ENCODE measurements at regions not wholly inside any gene's neighbourhood (a gene's known extent, or its start where the extent isn't known, plus 50 kb on each side); places are given as distances from the start of the nearest gene placed in this dataset.
"Not testable (repeated sequence)": the region's sequence is repeated elsewhere in the genome, so short reads cannot be mapped to it uniquely, and the experiment has no call there.

- not testable (repeated sequence) for DNase-seq (ENCODE audit: low read depth)
Observed at GRCh38 chr3:14272959-14273560, 94.4 kb downstream of the LSM3 start.

- no peak for DNase-seq (ENCODE audit: low read depth)
Observed at GRCh38 chr3:14273901-14274611, 95.4 kb downstream of the LSM3 start.

GRCh38 chr3:14274612-14274936 lies 96.0 kb downstream of the LSM3 start:
- no peak for DNase-seq (ENCODE audit: low read depth)

GRCh38 chr3:14274999-14275961 lies 96.7 kb downstream of the LSM3 start:
- DNase-seq (ENCODE audit: low read depth), result no peak

GRCh38 chr3:14275962-14276909 lies 97.6 kb downstream of the LSM3 start:
- no peak for DNase-seq (ENCODE audit: low read depth)

- no peak for DNase-seq (ENCODE audit: low read depth)
Observed at GRCh38 chr3:14277557-14277956, 98.9 kb downstream of the LSM3 start.

GRCh38 chr3:14278265-14278798 lies 99.7 kb downstream of the LSM3 start:
- no peak for DNase-seq (ENCODE audit: low read depth)

- DNase-seq (ENCODE audit: low read depth), result no peak
Observed at GRCh38 chr3:14278799-14279625, 100.4 kb downstream of the LSM3 start.

- no peak for DNase-seq (ENCODE audit: low read depth)
Observed at GRCh38 chr3:14279626-14280061, 101.0 kb downstream of the LSM3 start.

- DNase-seq (ENCODE audit: low read depth), result no peak
Observed at GRCh38 chr3:14280326-14280725, 101.7 kb downstream of the LSM3 start.

- no peak for DNase-seq (ENCODE audit: low read depth)
Observed at GRCh38 chr3:14281053-14281452, 102.4 kb downstream of the LSM3 start.

- DNase-seq (ENCODE audit: low read depth), result no peak
Observed at GRCh38 chr3:14282001-14282705, 103.5 kb downstream of the LSM3 start.

- no peak for DNase-seq (ENCODE audit: low read depth)
Observed at GRCh38 chr3:14282706-14283075, 104.1 kb downstream of the LSM3 start.

- no peak for DNase-seq (ENCODE audit: low read depth)
Observed at GRCh38 chr3:14283092-14283812, 104.6 kb downstream of the LSM3 start.

- no peak for DNase-seq (ENCODE audit: low read depth)
Observed at GRCh38 chr3:14283813-14284438, 105.3 kb downstream of the LSM3 start.

- DNase-seq (ENCODE audit: low read depth), result no peak
Observed at GRCh38 chr3:14284694-14285547, 106.3 kb downstream of the LSM3 start.

- no peak for DNase-seq (ENCODE audit: low read depth)
Observed at GRCh38 chr3:14285548-14285925, 106.9 kb downstream of the LSM3 start.

All from activated T-cell treated with anti-CD3 and anti-CD28 coated beads for 24 hours (primary cell).